Inferior parietal cortex (tissue), 1 donor: ENCODE measurements at regions not wholly inside any gene's neighbourhood (a gene's known extent, or its start where the extent isn't known, plus 50 kb on each side); places are given as distances from the start of the nearest gene placed in this dataset.
"Not testable (repeated sequence)": the region's sequence is repeated elsewhere in the genome, so short reads cannot be mapped to it uniquely, and the experiment has no call there.

Source experiments
- DNase-seq: peaks from one replicate; pipeline ENCODE4 v3.0.0-alpha.2; 2016; ENCODE audit errors: extremely low spot score

GRCh38 chr5:158446761-158447160 is 587.8 kb upstream of the CLINT1 start:
- DNase-seq: not testable (repeated sequence)

GRCh38 chr5:158439204-158439603 is 580.3 kb upstream of the CLINT1 start:
- not testable (repeated sequence) for DNase-seq

DNA sequence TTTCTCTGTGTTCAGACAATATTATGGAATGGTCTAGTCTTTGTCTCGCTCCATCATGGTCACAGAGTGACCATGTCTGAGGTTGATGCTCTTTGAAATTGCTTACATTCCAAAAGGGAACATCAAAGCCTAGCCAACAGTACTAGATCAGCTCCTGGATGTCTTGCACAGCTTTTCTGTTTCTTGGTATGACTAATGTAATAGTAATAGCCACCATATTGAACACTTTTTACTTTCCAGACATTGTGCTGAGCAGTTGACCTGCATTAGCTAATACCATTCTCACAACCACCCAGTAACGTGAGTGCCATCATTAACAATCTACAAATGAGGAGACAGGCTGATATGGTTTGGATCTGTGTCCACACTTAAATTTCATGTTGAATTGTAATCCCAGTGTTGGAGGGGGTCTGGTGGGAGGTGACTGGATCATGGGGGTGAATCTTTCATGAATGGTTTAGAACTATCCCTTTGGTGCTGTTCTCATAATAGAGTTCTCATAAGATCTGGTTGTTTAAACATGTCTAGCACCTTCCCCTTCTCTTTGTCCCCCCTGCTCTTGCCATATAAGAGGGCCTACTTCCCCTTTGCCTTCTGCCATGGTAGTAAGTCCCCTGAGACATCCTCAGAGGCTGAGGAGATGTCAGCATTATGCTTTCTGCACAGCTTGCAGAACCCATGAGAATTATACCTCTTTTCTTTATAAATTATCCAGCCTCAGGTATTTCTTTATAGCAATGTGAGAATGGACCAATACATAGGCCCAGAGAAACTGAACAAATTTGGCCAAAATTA is 577.5 kb upstream of the CLINT1 start:
- DNase-seq: no peak

DNA sequence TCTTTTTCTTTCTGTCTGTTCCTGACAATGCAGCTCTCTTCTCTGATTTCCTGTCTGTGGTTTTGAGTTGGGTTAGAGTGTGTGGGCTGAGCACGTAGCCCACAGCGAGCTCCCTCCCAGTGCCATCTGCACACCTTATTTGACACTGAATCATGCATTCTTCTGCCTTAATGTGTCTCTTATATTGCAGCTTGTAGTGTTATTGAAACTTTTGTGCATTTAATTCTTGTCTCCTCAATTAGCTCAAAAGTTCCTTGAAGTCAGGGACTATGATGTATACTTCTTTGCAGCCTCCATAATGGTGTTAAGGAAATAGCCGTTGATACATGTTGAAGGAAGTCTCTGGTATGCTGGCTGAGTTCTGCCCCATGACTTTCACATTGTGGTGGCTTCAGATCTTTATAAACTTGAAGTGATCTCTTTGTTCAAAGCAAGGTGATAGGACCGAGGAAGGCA is 576.2 kb upstream of the CLINT1 start:
- no peak for DNase-seq

- no peak for DNase-seq
These were observed 575.8 kb upstream of the CLINT1 start for GRCh38 chr5:158434749-158435148.

GRCh38 chr5:158433634-158434033 is 574.7 kb upstream of the CLINT1 start:
- no peak for DNase-seq

DNA sequence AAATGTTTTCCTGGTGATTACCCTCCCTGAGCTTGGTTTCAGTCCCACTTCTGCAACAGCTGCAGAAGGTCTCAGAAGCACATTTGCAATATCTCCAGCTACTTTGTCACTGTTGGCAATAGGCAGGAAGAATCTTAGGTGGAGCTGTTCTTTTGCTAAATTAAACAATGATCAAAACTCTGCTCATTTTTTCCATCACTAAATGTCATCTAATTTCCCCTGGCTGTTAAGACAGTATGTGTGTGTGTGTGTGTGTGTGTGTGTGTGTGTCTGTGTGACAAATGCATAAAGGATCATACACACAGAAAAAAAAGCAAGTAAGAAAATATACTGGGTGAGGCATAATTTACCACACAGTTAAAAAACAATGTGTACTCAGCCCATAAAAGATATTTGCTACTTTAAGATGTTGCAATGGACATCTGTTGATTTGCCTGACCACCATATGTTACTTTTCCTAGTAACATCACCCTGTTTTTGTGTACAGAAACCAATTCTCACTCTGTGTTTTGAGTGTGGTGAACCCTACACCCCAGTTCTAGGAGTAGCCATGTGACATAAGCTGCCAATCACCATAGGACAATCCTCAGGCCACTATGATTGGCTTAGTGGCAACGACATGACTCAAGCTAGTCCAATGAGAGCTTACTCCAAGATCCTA is 572.6 kb upstream of the CLINT1 start:
- no peak for DNase-seq

DNA sequence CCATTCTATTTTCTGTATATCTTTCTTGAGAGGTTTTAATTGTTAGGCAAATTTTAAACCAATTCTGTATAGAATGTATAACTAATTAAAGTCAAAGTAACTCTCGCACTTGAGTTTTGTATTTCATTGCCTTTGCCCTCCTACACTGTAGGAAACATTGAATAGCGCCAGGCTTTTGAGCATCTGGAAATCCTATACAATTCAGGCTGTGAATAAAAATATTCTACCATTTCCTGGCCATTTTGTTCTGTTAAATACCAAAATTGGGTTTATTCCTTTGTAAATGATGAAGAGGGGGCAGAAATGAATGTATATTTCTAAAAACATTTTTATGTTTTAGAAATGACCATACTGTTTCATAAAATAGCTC is 571.8 kb upstream of the CLINT1 start:
- no peak for DNase-seq

DNA sequence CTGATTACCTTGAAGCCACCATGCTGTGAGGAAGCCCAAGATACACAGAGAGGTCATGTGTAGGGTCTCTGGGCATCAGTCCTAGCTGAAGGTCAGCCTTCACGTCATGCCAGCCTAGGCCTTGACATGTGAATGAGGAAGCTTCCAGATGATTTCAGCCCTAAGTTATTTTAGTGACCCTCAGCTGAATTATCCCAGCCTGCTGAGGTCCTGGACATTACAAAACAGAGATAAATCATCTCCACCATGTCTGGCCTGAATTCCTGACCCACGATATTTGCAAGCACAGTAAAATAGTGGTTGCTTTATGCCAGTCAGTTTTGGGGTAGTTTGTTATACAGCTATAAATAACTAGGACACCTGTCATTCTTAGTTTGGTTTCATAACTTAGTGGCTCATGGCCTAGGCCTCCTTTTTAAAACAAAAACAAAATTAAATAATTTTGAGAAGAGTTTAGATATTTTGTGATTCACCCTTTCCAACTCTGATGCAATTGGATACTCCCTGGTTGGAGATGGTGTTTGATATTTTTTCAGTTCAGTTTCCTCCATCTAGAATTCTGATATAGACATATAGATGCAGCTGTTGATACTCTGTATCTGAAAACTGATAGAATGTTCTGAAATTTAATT is 571.3 kb upstream of the CLINT1 start:
- DNase-seq: no peak

- no peak for DNase-seq
These were observed 570.6 kb upstream of the CLINT1 start for GRCh38 chr5:158429564-158429963.

GRCh38 chr5:158423623-158424200 is 564.8 kb upstream of the CLINT1 start:
- DNase-seq: no peak

GRCh38 chr5:158422653-158423515 is 563.9 kb upstream of the CLINT1 start:
- no peak for DNase-seq

DNA sequence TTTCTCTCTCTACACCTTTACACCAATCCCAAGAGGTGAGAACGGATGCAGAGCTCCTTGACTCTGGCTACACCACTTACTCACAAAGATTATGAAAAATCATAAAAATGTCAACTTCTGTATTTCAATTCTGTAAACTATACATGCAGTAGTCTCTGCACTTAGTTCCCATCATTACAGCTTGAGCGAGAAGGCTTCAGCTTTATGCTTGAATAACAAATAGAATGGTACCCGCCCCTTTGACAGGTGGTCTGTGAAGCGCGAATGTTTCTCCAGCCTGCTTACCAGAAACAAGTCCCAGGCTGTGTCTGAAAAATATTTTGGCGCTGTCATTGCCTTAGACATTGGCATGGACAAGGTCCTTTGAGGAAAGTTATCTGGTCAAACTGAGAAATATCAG is 562.4 kb upstream of the CLINT1 start:
- DNase-seq: no peak

DNA sequence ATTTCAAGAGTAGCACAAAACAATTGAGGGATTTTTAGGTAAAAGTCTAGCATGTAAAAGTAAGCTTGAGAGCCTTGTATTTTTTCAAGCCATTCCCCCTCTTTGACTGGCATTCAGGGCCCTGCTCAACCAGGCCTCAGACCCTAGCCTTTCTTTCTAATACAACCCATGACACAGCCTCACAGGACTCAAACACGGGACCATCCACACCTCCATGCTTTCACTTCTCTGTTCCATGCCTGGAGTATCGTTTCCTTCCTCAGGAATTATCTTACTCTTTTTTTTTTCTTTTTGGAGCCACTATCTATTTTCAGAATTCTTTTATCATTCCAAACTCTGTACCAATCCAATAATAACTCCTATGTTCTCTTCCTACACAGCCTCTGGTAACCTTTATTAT is 560.2 kb upstream of the CLINT1 start:
- DNase-seq: no peak

GRCh38 chr5:158414780-158415179 is 555.8 kb upstream of the CLINT1 start:
- no peak for DNase-seq

- DNase-seq: no peak
These were observed 555.4 kb upstream of the CLINT1 start for GRCh38 chr5:158414333-158414762.

DNA sequence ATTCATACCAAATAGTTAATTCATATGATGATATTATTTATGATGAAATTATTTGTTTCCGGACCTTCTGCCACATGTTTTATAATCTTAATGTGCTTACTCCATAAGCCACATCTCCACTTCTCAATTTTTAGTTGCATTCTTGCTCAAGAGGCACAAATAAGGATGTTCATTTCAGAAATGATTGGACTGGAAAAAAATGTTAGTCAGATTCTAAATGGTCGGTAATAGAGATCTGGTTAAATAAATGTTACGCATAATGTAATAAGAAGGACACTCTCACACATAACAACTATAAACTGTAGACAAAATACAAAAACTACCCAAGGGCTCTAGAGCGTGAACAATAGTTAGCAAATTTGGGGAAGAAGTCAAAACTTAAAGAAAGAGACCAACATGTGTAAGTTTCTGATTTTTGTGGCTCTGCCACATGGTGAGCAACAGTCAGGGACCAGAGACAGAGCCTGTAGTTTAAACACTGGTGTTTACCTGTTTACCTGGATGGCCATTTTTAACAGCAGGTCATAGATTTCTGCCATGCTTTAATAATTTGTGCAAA is 554.3 kb upstream of the CLINT1 start:
- DNase-seq: no peak

- no peak for DNase-seq
These were observed 552.0 kb upstream of the CLINT1 start for GRCh38 chr5:158410976-158411375.

DNA sequence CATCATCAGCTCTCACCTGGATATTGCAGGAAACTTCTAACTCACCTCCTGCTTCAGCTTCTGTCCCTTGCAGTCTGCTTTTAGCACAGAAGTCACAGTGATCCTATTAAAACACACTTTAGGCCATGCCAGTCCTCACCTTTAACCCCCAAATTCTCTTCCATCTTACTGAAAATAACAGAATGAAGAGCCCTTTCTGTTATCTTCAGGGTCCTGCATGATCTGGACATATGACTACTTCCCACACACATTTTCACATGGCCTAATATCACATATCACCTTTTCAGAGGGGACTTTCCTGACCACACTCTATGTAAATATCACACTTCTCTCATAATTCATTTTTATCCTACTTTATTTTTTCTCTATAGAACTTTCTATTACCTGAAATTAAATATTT is 550.6 kb upstream of the CLINT1 start:
- no peak for DNase-seq

DNA sequence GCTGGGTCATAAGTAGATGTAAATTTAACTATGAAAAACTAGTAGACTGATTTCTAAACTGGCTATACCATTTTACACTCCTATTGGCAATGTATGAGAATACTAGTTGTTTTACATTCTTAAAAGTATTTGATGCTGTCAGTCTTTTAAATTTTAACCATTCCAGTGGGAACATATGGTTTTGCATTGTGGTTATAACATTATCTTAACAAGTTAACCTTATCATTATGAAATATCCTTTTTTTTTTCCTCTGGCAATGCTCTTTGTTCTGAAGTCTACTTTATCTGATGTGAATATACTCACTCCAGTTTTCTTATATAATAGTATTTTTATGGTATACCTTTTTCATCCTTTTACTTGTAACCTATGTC is 548.9 kb upstream of the CLINT1 start:
- DNase-seq: no peak
